DND-41 (cell line): ENCODE measurements at regions not wholly inside any gene's neighbourhood (a gene's known extent, or its start where the extent isn't known, plus 50 kb on each side); places are given as distances from the start of the nearest gene placed in this dataset.

Source experiments
- ATAC-seq: fragments of 200-7000 bp; cut with Tn5 transposase; 3 replicates; pipeline ENCODE4 v1.9.1; 2021; ENCODE audit warnings: low read depth; ENCODE audit not compliant: insufficient read depth
- DNase-seq: peaks from one replicate; pipeline ENCODE4 v3.0.0-alpha.2; 2020
- H2AFZ ChIP-seq: 2 replicates; pipeline ENCODE4 v1.6.0; 2012; ENCODE audit warnings: low read depth, low read length
- H3K27ac ChIP-seq: 2 replicates; pipeline ENCODE4 v1.5.1; 2012; ENCODE audit warnings: low read length, inconsistent platforms
- H3K27me3 ChIP-seq: fragments of 200-600 bp; sonication (generic); 2 replicates; pipeline ENCODE4 v1.6.0; 2012; ENCODE audit warnings: low read length, mild to moderate bottlenecking, inconsistent platforms; ENCODE audit not compliant: insufficient read depth, poor library complexity
- H3K36me3 ChIP-seq: 2 replicates; pipeline ENCODE4 v1.5.1; 2012; ENCODE audit warnings: low read length, inconsistent platforms; ENCODE audit not compliant: insufficient read depth
- H3K4me1 ChIP-seq: 2 replicates; pipeline ENCODE4 v1.5.1; 2012; ENCODE audit warnings: mild to moderate bottlenecking, low read length; ENCODE audit not compliant: insufficient read depth
- H3K4me2 ChIP-seq: 2 replicates; pipeline ENCODE4 v1.6.0; 2012; ENCODE audit warnings: mild to moderate bottlenecking, moderate library complexity, low read length, inconsistent platforms; ENCODE audit not compliant: insufficient read depth
- H3K4me3 ChIP-seq, 2 experiments: fragments of 200-600 bp in 1 of 2; shearing (Covaris generic) in 1 of 2; 2 replicates each; pipeline ENCODE4 v1.5.1; 2012 to 2016; ENCODE audit warnings: inconsistent platforms in 2 of 2, low read length in 2 of 2, mild to moderate bottlenecking in 2 of 2, low read depth in 1 of 2, moderate library complexity in 1 of 2
- H3K79me2 ChIP-seq: 2 replicates; pipeline ENCODE4 v1.6.0; 2012; ENCODE audit warnings: low read length, inconsistent platforms; ENCODE audit not compliant: insufficient read depth
- H3K9ac ChIP-seq: 2 replicates; pipeline ENCODE4 v1.6.0; 2012; ENCODE audit warnings: low read depth, mild to moderate bottlenecking, inconsistent platforms, low read length, moderate library complexity
- H3K9me3 ChIP-seq: 2 replicates; pipeline ENCODE4 v1.5.1; 2012; ENCODE audit warnings: low read length, moderate library complexity, mild to moderate bottlenecking, inconsistent platforms; ENCODE audit not compliant: insufficient read depth, severe bottlenecking
- H4K20me1 ChIP-seq: 2 replicates; pipeline ENCODE4 v1.6.0; 2012; ENCODE audit warnings: low read length; ENCODE audit not compliant: insufficient read depth
- CTCF ChIP-seq: IDR thresholded peaks from 2 replicates; pipeline ENCODE4 v1.5.1; 2012; ENCODE audit warnings: borderline replicate concordance, low read length, moderate library complexity, mild to moderate bottlenecking; ENCODE audit not compliant: poor library complexity, severe bottlenecking; ENCODE audit errors: extremely low read depth
- EZH2 ChIP-seq: IDR thresholded peaks from 3 replicates; pipeline ENCODE4 v1.6.1; 2012; ENCODE audit warnings: borderline replicate concordance, low read depth, mild to moderate bottlenecking, moderate library complexity, low read length, inconsistent platforms; ENCODE audit not compliant: severe bottlenecking

GRCh38 chr1:234722270-234722704 lies 112.3 kb upstream of the IRF2BP2 start:
- Histone ChIP-seq H3K79me2 (no peaks in the 10 kb centered on the region), H2AFZ (peak overlapping the region; percentile 55), H3K27me3 (no peaks in the 10 kb centered on the region), H3K4me2 (peak overlapping the region; percentile 81), H4K20me1 (no peaks in the 10 kb centered on the region), H3K27ac (peak overlapping the region; percentile 100), H3K9ac (peak overlapping the region; percentile 96), H3K9me3 (no peaks in the 10 kb centered on the region), H3K4me1 (peaks cover 70% of the 10 kb centered on the region), H3K4me3 (no peak overlapping the region), H3K36me3 (no peaks in the 10 kb centered on the region)
- TF ChIP-seq CTCF (no peak), EZH2 (no peak)
- no peak for ATAC-seq
- peak; percentile 53 for DNase-seq

DNA sequence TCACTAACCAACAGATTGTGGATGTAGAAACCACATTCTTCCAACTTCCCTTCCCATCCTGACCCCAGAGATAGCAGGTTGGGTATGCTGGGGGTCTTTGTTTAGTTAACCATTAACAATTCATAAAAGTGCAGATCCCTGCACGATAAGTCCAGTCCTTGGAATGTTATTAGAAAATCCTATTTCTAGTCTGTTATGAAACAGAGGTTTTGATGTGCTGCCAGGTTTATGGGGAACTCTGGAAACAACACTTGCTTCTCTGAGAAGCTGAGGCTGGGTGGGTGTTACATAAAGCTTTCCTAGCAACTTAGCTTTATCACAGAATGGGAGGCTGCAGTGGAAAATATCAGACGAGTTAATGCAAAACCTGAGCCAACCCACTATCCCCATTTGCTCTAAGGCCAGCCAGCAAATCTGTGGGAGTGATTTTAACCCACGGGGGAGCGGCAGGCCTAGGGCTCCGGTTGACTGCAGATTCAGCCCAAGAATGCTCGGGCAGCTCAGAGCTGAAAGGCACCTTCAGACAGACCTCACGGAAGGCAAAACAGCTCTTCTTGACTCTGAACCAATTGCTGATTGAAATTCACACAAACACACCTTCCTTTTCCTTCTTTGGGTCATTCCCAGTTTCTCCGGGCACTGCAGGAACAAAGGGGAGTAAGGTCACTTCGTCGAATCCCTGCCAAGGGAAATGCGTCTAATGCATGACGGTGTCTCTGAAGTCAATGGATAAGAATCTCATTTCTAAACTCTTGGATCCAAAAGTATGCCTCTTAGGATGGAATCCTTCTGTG lies 111.7 kb upstream of the IRF2BP2 start:
- H3K4me1 ChIP-seq = peaks cover 64% of the 10 kb centered on the region
- H3K79me2 ChIP-seq = no peaks in the 10 kb centered on the region
- H3K36me3 ChIP-seq = no peaks in the 10 kb centered on the region
- no peaks in the 10 kb centered on the region for H3K9me3 ChIP-seq
- no peak for DNase-seq
- H3K9ac ChIP-seq = peak overlapping the region; percentile 96
- H3K27ac ChIP-seq = peak overlapping the region; percentile 100
- no peak for ATAC-seq
- TF ChIP-seq EZH2 (no peak), CTCF (no peak)
- H2AFZ ChIP-seq = peak overlapping the region; percentile 11; the same call in 1 of the 2 replicates
- H3K27me3 ChIP-seq = no peaks in the 10 kb centered on the region
- no peaks in the 10 kb centered on the region for H4K20me1 ChIP-seq
- H3K4me3 ChIP-seq = no peak overlapping the region
- no peak overlapping the region for H3K4me2 ChIP-seq

GRCh38 chr1:234720709-234721441 lies 110.9 kb upstream of the IRF2BP2 start:
- H3K4me1 ChIP-seq = peaks cover 56% of the 10 kb centered on the region
- no peaks in the 10 kb centered on the region for H4K20me1 ChIP-seq
- H3K79me2 ChIP-seq = no peaks in the 10 kb centered on the region
- TF ChIP-seq CTCF (no peak), EZH2 (no peak)
- ATAC-seq (no peak), DNase-seq (no peak)
- peak overlapping the region; percentile 96; the same call in 1 of the 2 replicates for H3K9ac ChIP-seq
- H3K27me3 ChIP-seq = no peaks in the 10 kb centered on the region
- no peaks in the 10 kb centered on the region for H3K36me3 ChIP-seq
- no peak overlapping the region for H3K4me2 ChIP-seq
- H3K27ac ChIP-seq = peak overlapping the region; percentile 100
- H3K4me3 ChIP-seq = no peak overlapping the region
- no peaks in the 10 kb centered on the region for H3K9me3 ChIP-seq
- 0 out of 2 replicates have a peak overlapping the region, but pooled peaks have one; percentile 7 for H2AFZ ChIP-seq
